HepG2 (cell line): ENCODE measurements at regions not wholly inside any gene's neighbourhood (a gene's known extent, or its start where the extent isn't known, plus 50 kb on each side); places are given as distances from the start of the nearest gene placed in this dataset.

ENCODE experiments used
- AKAP8 ChIP-seq: sonication (generic); formaldehyde crosslinking; IDR thresholded peaks from 2 replicates; pipeline ENCODE4 v1.5.1; 2020; ENCODE audit warnings: mild to moderate bottlenecking, missing genetic modification reagents
- ARNT ChIP-seq: fragments of 450-650 bp; IDR thresholded peaks from 2 replicates; pipeline ENCODE4 v1.6.1; 2017
- CBX2 ChIP-seq, 2 experiments: fragments of 200-600 bp in 1 of 2; sonication (generic); formaldehyde crosslinking in 1 of 2; IDR thresholded peaks; 2 replicates each; pipeline versions ENCODE4 v1.7.0 to v1.8.1; 2018 to 2022; ENCODE audit warnings: low read depth in 2 of 2, low read length in 1 of 2, mild to moderate bottlenecking in 1 of 2, missing genetic modification reagents in 1 of 2
- CTCF ChIP-seq: sonication (generic); formaldehyde crosslinking; IDR thresholded peaks from 2 replicates; pipeline ENCODE4 v1.5.0; 2020; ENCODE audit warnings: mild to moderate bottlenecking, missing genetic modification reagents, moderate library complexity
- EP300 ChIP-seq, 3 experiments: sonication (generic) in 1 of 3; formaldehyde crosslinking in 1 of 3; IDR thresholded peaks; 2 replicates each; pipeline versions ENCODE4 v1.5.1 to v1.6.1; 2011 to 2020; ENCODE audit warnings: low read depth in 2 of 3, low read length in 2 of 3, borderline replicate concordance in 1 of 3, improper control_type of control experiment in 1 of 3, mild to moderate bottlenecking in 1 of 3, missing genetic modification reagents in 1 of 3, moderate library complexity in 1 of 3
- KMT2B ChIP-seq: IDR thresholded peaks from 2 replicates; pipeline ENCODE4 v1.6.1; 2016; ENCODE audit warnings: missing genetic modification reagents, missing compliant biosample characterization
- PHF8 ChIP-seq: sonication (generic); formaldehyde crosslinking; IDR thresholded peaks from 2 replicates; pipeline ENCODE4 v1.5.0; 2020; ENCODE audit warnings: missing genetic modification reagents
- POLR2A ChIP-seq, 2 experiments: IDR thresholded peaks; 2 replicates each; pipeline ENCODE4 v1.6.1; 2011; ENCODE audit warnings: low read depth in 2 of 2, low read length in 2 of 2, mild to moderate bottlenecking in 1 of 2, moderate library complexity in 1 of 2; ENCODE audit not compliant: insufficient read depth in 1 of 2
- PRDM10 ChIP-seq: sonication (generic); formaldehyde crosslinking; IDR thresholded peaks from 2 replicates; pipeline ENCODE4 v1.4.0; 2020; ENCODE audit warnings: low read depth, missing genetic modification reagents
- RBFOX2 ChIP-seq: fragments of 200-400 bp; formaldehyde crosslinking; IDR thresholded peaks from 2 replicates; pipeline ENCODE4 v1.6.1; 2017; ENCODE audit warnings: low read depth, mild to moderate bottlenecking, low read length
- SIN3A ChIP-seq: IDR thresholded peaks from 2 replicates; pipeline ENCODE4 v1.6.1; 2011; ENCODE audit warnings: low read depth, mild to moderate bottlenecking, control low read depth, low read length, borderline replicate concordance
- SP1 ChIP-seq, 2 experiments: fragments of 450-650 bp in 1 of 2; sonication (generic) in 1 of 2; formaldehyde crosslinking in 1 of 2; IDR thresholded peaks; 2 replicates each; pipeline versions ENCODE4 v1.4.0 to v1.6.1; 2016 to 2020; ENCODE audit warnings: missing genetic modification reagents in 1 of 2

GRCh38 chr1:38718031-38718430 lies 141.5 kb downstream of the RRAGC start:
- TF ChIP-seq CTCF (no peak), EP300 (IDR thresholded peaks at IDR 0.05; ENCODE audit: low read depth in 2 of 2, low read length in 2 of 2) (no peak), EP300 (CRISPR knock-in tag; IDR thresholded peaks at IDR 0.05; ENCODE audit: borderline replicate concordance) (no peak), RBFOX2 (no peak), KMT2B (no peak), SIN3A (no peak), PHF8 (CRISPR knock-in tag) (no peak), PRDM10 (CRISPR knock-in tag) (no peak), AKAP8 (CRISPR knock-in tag) (no peak), CBX2 (IDR thresholded peaks at IDR 0.05; ENCODE audit: low read depth, low read length) (no peak), CBX2 (CRISPR knock-in tag; IDR thresholded peaks at IDR 0.05; ENCODE audit: low read depth) (no peak), POLR2A (IDR thresholded peaks at IDR 0.05; ENCODE audit: insufficient read depth in 1 of 2, low read depth in 2 of 2, low read length in 2 of 2) (no peak), SP1 (IDR thresholded peaks at IDR 0.05) (no peak), SP1 (CRISPR knock-in tag; IDR thresholded peaks at IDR 0.05) (no peak), ARNT (no peak)
